ENCODE measurements at regions not wholly inside any gene's neighbourhood (a gene's known extent, or its start where the extent isn't known, plus 50 kb on each side); places are given as distances from the start of the nearest gene placed in this dataset.

- Histone ChIP-seq H3K4me3 (ENCODE audit: low read length) (no peak overlapping the region), H3K9me3 (ENCODE audit: control insufficient read depth, low read length) (no peaks in the 10 kb centered on the region), H3K9ac (ENCODE audit: low read length) (no peak overlapping the region), H3K36me3 (ENCODE audit: control insufficient read depth, insufficient read depth, low read length, severe bottlenecking) (no peaks in the 10 kb centered on the region), H3K4me1 (ENCODE audit: control insufficient read depth, insufficient read depth, low read length) (no peaks in the 10 kb centered on the region), H3K27me3 (replicated peaks; ENCODE audit: control insufficient read depth, insufficient read depth, low read length) (no peaks in the 10 kb centered on the region)
- no peak for DNase-seq (ENCODE audit: low read depth)
Observed at GRCh38 chr6:138685257-138685656, 88.3 kb upstream of the CCDC28A start.

GRCh38 chr6:138685781-138686180 is 87.8 kb upstream of the CCDC28A start:
- Histone ChIP-seq H3K27me3 (replicated peaks; ENCODE audit: control insufficient read depth, insufficient read depth, low read length) (no peaks in the 10 kb centered on the region), H3K4me3 (ENCODE audit: low read length) (no peak overlapping the region), H3K9ac (ENCODE audit: low read length) (no peak overlapping the region), H3K36me3 (ENCODE audit: control insufficient read depth, insufficient read depth, low read length, severe bottlenecking) (no peaks in the 10 kb centered on the region), H3K4me1 (ENCODE audit: control insufficient read depth, insufficient read depth, low read length) (no peaks in the 10 kb centered on the region), H3K9me3 (ENCODE audit: control insufficient read depth, low read length) (no peaks in the 10 kb centered on the region)
- no peak for DNase-seq (ENCODE audit: low read depth)

GRCh38 chr6:138688580-138688979 is 85.0 kb upstream of the CCDC28A start:
- peaks cover 4% of the 10 kb centered on the region for H3K4me1 ChIP-seq (ENCODE audit: control insufficient read depth, insufficient read depth, low read length)
- no peak overlapping the region for H3K9ac ChIP-seq (ENCODE audit: low read length)

DNA sequence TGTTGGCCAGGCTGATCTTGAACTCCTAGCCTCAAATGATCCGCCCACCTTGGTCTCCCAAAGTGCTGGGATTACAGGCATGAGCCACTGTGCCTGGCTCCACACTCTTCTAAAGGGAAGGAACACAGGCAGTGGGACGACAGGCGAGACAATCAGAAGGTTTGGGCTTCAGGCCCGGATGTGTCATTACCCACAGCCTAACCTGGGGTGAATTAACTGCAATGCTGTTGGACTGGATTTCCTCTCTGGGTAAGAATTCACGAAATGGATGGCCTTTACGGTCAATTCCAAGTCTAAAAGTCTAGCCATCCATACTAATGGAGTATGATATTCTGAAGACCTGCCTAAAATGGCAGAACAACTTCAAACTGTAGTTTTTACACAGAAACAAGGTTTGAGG is 83.7 kb upstream of the CCDC28A start:
- peaks cover 4% of the 10 kb centered on the region for H3K4me1 ChIP-seq (ENCODE audit: control insufficient read depth, insufficient read depth, low read length)
- no peak for DNase-seq (ENCODE audit: low read depth)
- no peaks in the 10 kb centered on the region for H3K36me3 ChIP-seq (ENCODE audit: control insufficient read depth, insufficient read depth, low read length, severe bottlenecking)
- peaks cover 8% of the 10 kb centered on the region for H3K27me3 ChIP-seq (replicated peaks; ENCODE audit: control insufficient read depth, insufficient read depth, low read length)
- no peak overlapping the region for H3K4me3 ChIP-seq (ENCODE audit: low read length)
- H3K9ac ChIP-seq (ENCODE audit: low read length): no peak overlapping the region
- no peaks in the 10 kb centered on the region for H3K9me3 ChIP-seq (ENCODE audit: control insufficient read depth, low read length)

More at GRCh38 chr6:138688580-138688979, 85.0 kb upstream of the CCDC28A start:
- Histone ChIP-seq H3K27me3 (replicated peaks; ENCODE audit: control insufficient read depth, insufficient read depth, low read length) (peaks cover under 1% of the 10 kb centered on the region), H3K9me3 (ENCODE audit: control insufficient read depth, low read length) (no peaks in the 10 kb centered on the region), H3K36me3 (ENCODE audit: control insufficient read depth, insufficient read depth, low read length, severe bottlenecking) (no peaks in the 10 kb centered on the region), H3K4me3 (ENCODE audit: low read length) (no peak overlapping the region)
- no peak for DNase-seq (ENCODE audit: low read depth)

DNA sequence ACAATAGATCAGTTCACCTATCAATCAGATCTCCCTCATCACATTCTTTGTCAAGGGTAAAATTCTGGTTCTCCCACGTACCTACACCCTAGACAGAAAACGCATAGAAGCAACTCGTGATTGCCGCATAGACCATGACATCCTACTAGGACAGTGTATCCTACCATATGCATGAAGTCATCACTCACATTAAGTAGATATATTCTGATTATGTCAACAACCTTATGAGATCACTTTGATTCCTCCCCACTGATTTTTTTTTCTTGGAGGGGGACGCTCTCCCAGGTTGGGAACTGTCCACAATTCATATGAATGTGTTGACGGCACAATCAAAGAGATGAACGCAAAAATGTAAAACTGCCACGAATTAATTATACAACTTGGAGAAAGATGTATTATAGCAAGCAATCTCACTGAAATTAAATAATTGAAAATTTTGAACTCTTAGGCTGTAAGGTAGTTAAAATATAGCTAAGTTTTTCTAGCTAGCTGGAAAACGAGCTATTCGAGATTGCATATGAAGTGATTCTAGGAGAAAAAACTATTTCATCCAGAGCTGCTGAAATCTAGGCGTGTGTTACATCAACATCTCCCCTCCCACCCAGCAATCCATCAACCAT is 82.5 kb upstream of the CCDC28A start:
- DNase-seq (ENCODE audit: low read depth): no peak
- Histone ChIP-seq H3K9ac (ENCODE audit: low read length) (no peak overlapping the region), H3K4me3 (ENCODE audit: low read length) (peak overlapping the region; percentile 85), H3K9me3 (ENCODE audit: control insufficient read depth, low read length) (no peaks in the 10 kb centered on the region), H3K36me3 (ENCODE audit: control insufficient read depth, insufficient read depth, low read length, severe bottlenecking) (no peaks in the 10 kb centered on the region), H3K4me1 (ENCODE audit: control insufficient read depth, insufficient read depth, low read length) (peaks cover 4% of the 10 kb centered on the region), H3K27me3 (replicated peaks; ENCODE audit: control insufficient read depth, insufficient read depth, low read length) (peaks cover 8% of the 10 kb centered on the region)

- peak overlapping the region; percentile 65 for H3K9ac ChIP-seq (ENCODE audit: low read length)
Observed at GRCh38 chr6:138691595-138692057, 81.9 kb upstream of the CCDC28A start.

GRCh38 chr6:138692058-138692977 is 81.3 kb upstream of the CCDC28A start:
- peaks cover 8% of the 10 kb centered on the region for H3K27me3 ChIP-seq (replicated peaks; ENCODE audit: control insufficient read depth, insufficient read depth, low read length)
- no peaks in the 10 kb centered on the region for H3K9me3 ChIP-seq (ENCODE audit: control insufficient read depth, low read length)
- no peaks in the 10 kb centered on the region for H3K36me3 ChIP-seq (ENCODE audit: control insufficient read depth, insufficient read depth, low read length, severe bottlenecking)
- peak; percentile 87 for DNase-seq (ENCODE audit: low read depth)
- peaks cover 4% of the 10 kb centered on the region for H3K4me1 ChIP-seq (ENCODE audit: control insufficient read depth, insufficient read depth, low read length)
- H3K4me3 ChIP-seq (ENCODE audit: low read length): peak overlapping the region; percentile 85
- peak overlapping the region; percentile 74 for H3K9ac ChIP-seq (ENCODE audit: low read length)

More at GRCh38 chr6:138691595-138692057, 81.9 kb upstream of the CCDC28A start:
- Histone ChIP-seq H3K36me3 (ENCODE audit: control insufficient read depth, insufficient read depth, low read length, severe bottlenecking) (no peaks in the 10 kb centered on the region), H3K4me1 (ENCODE audit: control insufficient read depth, insufficient read depth, low read length) (peaks cover 4% of the 10 kb centered on the region), H3K4me3 (ENCODE audit: low read length) (peak overlapping the region; percentile 85), H3K27me3 (replicated peaks; ENCODE audit: control insufficient read depth, insufficient read depth, low read length) (peaks cover 8% of the 10 kb centered on the region), H3K9me3 (ENCODE audit: control insufficient read depth, low read length) (no peaks in the 10 kb centered on the region)
- peak; percentile 65 for DNase-seq (ENCODE audit: low read depth)

DNA sequence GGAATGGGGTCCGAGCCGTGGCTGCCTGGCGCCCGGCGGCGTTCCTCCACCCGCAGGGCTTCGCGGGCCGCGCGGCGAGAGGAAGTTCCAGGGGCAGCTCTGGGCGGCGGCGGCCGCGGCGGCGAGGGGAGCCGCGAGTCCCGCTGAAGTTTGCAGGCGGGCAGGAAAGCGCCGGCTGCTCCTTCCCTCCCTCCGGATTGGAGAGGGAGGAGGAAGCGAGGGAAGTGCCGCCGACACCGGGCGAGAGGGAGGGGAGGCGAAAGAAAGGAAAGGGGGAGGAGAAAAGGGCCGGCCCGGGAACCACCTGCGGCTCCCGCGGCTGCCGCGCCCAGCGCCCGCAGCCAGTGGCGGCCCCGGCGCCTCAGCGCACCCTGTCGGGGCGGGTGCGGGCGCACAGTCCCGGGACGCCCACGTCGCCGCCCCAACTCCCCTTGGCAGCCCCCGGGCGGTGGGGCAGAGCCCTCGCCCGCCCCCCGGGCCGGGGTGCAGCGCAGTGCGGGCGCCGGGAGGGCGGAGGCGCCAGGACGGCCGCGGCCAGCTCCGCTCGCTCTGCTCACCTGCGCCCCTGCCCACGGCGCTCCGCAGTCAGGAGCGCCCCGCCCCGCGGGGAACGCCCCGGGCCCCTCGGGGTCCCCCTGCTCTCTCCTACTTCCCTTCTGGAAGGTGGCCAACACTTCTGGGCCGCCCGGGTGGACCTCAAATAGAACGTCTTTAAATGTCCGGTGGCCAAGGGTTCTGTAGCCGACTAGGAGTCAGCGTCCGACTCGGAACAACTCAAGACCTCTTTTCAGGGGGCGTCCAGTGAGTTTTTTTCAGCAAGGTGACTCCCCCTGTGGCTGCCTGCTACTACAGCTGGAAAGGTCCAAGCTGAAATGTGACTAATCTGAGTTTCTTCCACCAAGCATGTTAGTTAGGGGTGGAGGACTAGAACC is 80.3 kb upstream of the CCDC28A start:
- no peaks in the 10 kb centered on the region for H3K36me3 ChIP-seq (ENCODE audit: control insufficient read depth, insufficient read depth, low read length, severe bottlenecking)
- no peaks in the 10 kb centered on the region for H3K9me3 ChIP-seq (ENCODE audit: control insufficient read depth, low read length)
- H3K4me1 ChIP-seq (ENCODE audit: control insufficient read depth, insufficient read depth, low read length): peaks cover 4% of the 10 kb centered on the region
- H3K27me3 ChIP-seq (replicated peaks; ENCODE audit: control insufficient read depth, insufficient read depth, low read length): peaks cover 8% of the 10 kb centered on the region
- peak overlapping the region; percentile 74 for H3K9ac ChIP-seq (ENCODE audit: low read length)
- peak overlapping the region; percentile 85 for H3K4me3 ChIP-seq (ENCODE audit: low read length)
- DNase-seq (ENCODE audit: low read depth): peak; percentile 63

GRCh38 chr6:138695193-138695592 is 78.4 kb upstream of the CCDC28A start:
- Histone ChIP-seq H3K9me3 (ENCODE audit: control insufficient read depth, low read length) (no peaks in the 10 kb centered on the region), H3K36me3 (ENCODE audit: control insufficient read depth, insufficient read depth, low read length, severe bottlenecking) (no peaks in the 10 kb centered on the region), H3K27me3 (replicated peaks; ENCODE audit: control insufficient read depth, insufficient read depth, low read length) (peaks cover 8% of the 10 kb centered on the region), H3K9ac (ENCODE audit: low read length) (no peak overlapping the region), H3K4me1 (ENCODE audit: control insufficient read depth, insufficient read depth, low read length) (peaks cover 4% of the 10 kb centered on the region), H3K4me3 (ENCODE audit: low read length) (no peak overlapping the region)
- DNase-seq (ENCODE audit: low read depth): no peak

GRCh38 chr6:138714493-138714892 is 59.1 kb upstream of the CCDC28A start:
- Histone ChIP-seq H3K9me3 (ENCODE audit: control insufficient read depth, low read length) (peaks cover 10% of the 10 kb centered on the region), H3K36me3 (ENCODE audit: control insufficient read depth, insufficient read depth, low read length, severe bottlenecking) (no peaks in the 10 kb centered on the region)
- no peak for DNase-seq (ENCODE audit: low read depth)

More at GRCh38 chr6:138714493-138714892, 59.1 kb upstream of the CCDC28A start:
- Histone ChIP-seq H3K4me1 (ENCODE audit: control insufficient read depth, insufficient read depth, low read length) (peaks cover 10% of the 10 kb centered on the region), H3K27me3 (replicated peaks; ENCODE audit: control insufficient read depth, insufficient read depth, low read length) (peaks cover 3% of the 10 kb centered on the region), H3K9ac (ENCODE audit: low read length) (no peak overlapping the region), H3K4me3 (ENCODE audit: low read length) (no peak overlapping the region)
